ENCODE measurements at regions not wholly inside any gene's neighbourhood (a gene's known extent, or its start where the extent isn't known, plus 50 kb on each side); places are given as distances from the start of the nearest gene placed in this dataset.

GRCh38 chr5:166710271-166710670 is 1581.2 kb upstream of the WWC1 start:
- TF ChIP-seq CTCF (IDR thresholded peaks at IDR 0.05; ENCODE audit: poor library complexity, severe bottlenecking) (no peak), POLR2AphosphoS5 (IDR thresholded peaks at IDR 0.05) (no peak), TAF1 (IDR thresholded peaks at IDR 0.05; ENCODE audit: low read depth) (no peak), EZH2 (IDR thresholded peaks at IDR 0.05; ENCODE audit: borderline replicate concordance, insufficient read depth, low read length, poor library complexity, severe bottlenecking) (no peak)
